ENCODE measurements at regions not wholly inside any gene's neighbourhood (a gene's known extent, or its start where the extent isn't known, plus 50 kb on each side); places are given as distances from the start of the nearest gene placed in this dataset.

GRCh38 chr16:60142619-60143347 lies 1408.7 kb upstream of the GOT2 start:
- TF ChIP-seq CTCF (IDR thresholded peaks at IDR 0.05) (no peak), POLR2A (IDR thresholded peaks at IDR 0.05) (no peak)

Measured in lower leg skin (tissue), 3 donors.